ENCODE measurements at regions not wholly inside any gene's neighbourhood (a gene's known extent, or its start where the extent isn't known, plus 50 kb on each side); places are given as distances from the start of the nearest gene placed in this dataset.

- no peaks in the 10 kb centered on the region for H3K27me3 ChIP-seq (ENCODE audit: control insufficient read depth, insufficient read depth, low read length)
Measured at GRCh38 chr2:144217853-144218633, 301.9 kb downstream of the ZEB2 start.

GRCh38 chr2:144215701-144216675 lies 303.9 kb downstream of the ZEB2 start:
- DNase-seq (ENCODE audit: low read depth), result no peak

More at GRCh38 chr2:144217853-144218633, 301.9 kb downstream of the ZEB2 start:
- TF ChIP-seq CTCF (IDR thresholded peaks at IDR 0.05; ENCODE audit: insufficient read depth, low read length, poor library complexity, severe bottlenecking), result no peak
- Histone ChIP-seq H3K36me3 (ENCODE audit: control insufficient read depth, insufficient read depth, low read length) (no peaks in the 10 kb centered on the region), H3K4me3 (ENCODE audit: low read depth, low read length) (no peak overlapping the region)
- no peak for DNase-seq (ENCODE audit: low read depth)

GRCh38 chr2:144215207-144215606 lies 304.7 kb downstream of the ZEB2 start:
- DNase-seq (ENCODE audit: low read depth), result no peak
- Histone ChIP-seq H3K4me3 (ENCODE audit: low read depth, low read length) (no peak overlapping the region), H3K27me3 (ENCODE audit: control insufficient read depth, insufficient read depth, low read length) (no peaks in the 10 kb centered on the region), H3K36me3 (ENCODE audit: control insufficient read depth, insufficient read depth, low read length) (no peaks in the 10 kb centered on the region)
- no peak for TF ChIP-seq CTCF (IDR thresholded peaks at IDR 0.05; ENCODE audit: insufficient read depth, low read length, poor library complexity, severe bottlenecking)

More at GRCh38 chr2:144215701-144216675, 303.9 kb downstream of the ZEB2 start:
- Histone ChIP-seq H3K27me3 (ENCODE audit: control insufficient read depth, insufficient read depth, low read length) (no peaks in the 10 kb centered on the region), H3K4me3 (ENCODE audit: low read depth, low read length) (no peak overlapping the region), H3K36me3 (ENCODE audit: control insufficient read depth, insufficient read depth, low read length) (no peaks in the 10 kb centered on the region)
- TF ChIP-seq CTCF (IDR thresholded peaks at IDR 0.05; ENCODE audit: insufficient read depth, low read length, poor library complexity, severe bottlenecking), result no peak

- no peak for TF ChIP-seq CTCF (IDR thresholded peaks at IDR 0.05; ENCODE audit: insufficient read depth, low read length, poor library complexity, severe bottlenecking)
Measured at GRCh38 chr2:144213797-144214196, 306.1 kb downstream of the ZEB2 start.

GRCh38 chr2:144211826-144212225 lies 308.1 kb downstream of the ZEB2 start:
- H3K4me3 ChIP-seq (ENCODE audit: low read depth, low read length), result no peak overlapping the region
- no peak for DNase-seq (ENCODE audit: low read depth)
- H3K36me3 ChIP-seq (ENCODE audit: control insufficient read depth, insufficient read depth, low read length), result no peaks in the 10 kb centered on the region
- no peak for TF ChIP-seq CTCF (IDR thresholded peaks at IDR 0.05; ENCODE audit: insufficient read depth, low read length, poor library complexity, severe bottlenecking)
- H3K27me3 ChIP-seq (ENCODE audit: control insufficient read depth, insufficient read depth, low read length), result no peaks in the 10 kb centered on the region

More at GRCh38 chr2:144213797-144214196, 306.1 kb downstream of the ZEB2 start:
- Histone ChIP-seq H3K27me3 (ENCODE audit: control insufficient read depth, insufficient read depth, low read length) (no peaks in the 10 kb centered on the region), H3K36me3 (ENCODE audit: control insufficient read depth, insufficient read depth, low read length) (no peaks in the 10 kb centered on the region), H3K4me3 (ENCODE audit: low read depth, low read length) (no peak overlapping the region)
- no peak for DNase-seq (ENCODE audit: low read depth)
